GM19035 (cell line): ENCODE measurements at regions not wholly inside any gene's neighbourhood (a gene's known extent, or its start where the extent isn't known, plus 50 kb on each side); places are given as distances from the start of the nearest gene placed in this dataset.
"Not testable (repeated sequence)": the region's sequence is repeated elsewhere in the genome, so short reads cannot be mapped to it uniquely, and the experiment has no call there.

Experiments used
- ATAC-seq: cut with Tn5 transposase; IDR thresholded peaks from one replicate; pipeline ENCODE4 v1.9.1; 2021; ENCODE audit not compliant: unreplicated experiment

GRCh38 chr6:100229512-100229911 is 235.2 kb downstream of the SIM1 start:
- no peak for ATAC-seq

GRCh38 chr6:100228834-100229441 is 234.9 kb upstream of the MCHR2 start:
- ATAC-seq: peak; percentile 99

DNA sequence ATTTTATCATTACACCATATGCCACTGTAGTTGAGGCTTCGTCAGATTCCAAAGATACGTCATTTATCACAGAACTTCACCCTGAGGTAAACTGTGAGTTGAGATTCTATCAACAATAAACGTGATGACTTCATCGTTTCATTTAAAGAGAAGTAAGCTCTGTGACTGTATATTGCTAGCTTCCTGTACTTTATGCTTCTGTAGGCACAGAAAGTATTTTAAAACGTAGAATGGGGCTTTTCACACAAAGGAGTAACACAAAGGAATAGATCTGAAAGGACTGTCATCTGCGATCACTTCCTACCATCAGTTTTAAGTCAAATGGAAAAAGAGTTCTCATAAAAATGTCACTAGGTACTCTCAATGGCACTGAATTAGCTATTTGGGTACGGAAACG is 234.4 kb upstream of the MCHR2 start:
- peak; percentile 12 for ATAC-seq

DNA sequence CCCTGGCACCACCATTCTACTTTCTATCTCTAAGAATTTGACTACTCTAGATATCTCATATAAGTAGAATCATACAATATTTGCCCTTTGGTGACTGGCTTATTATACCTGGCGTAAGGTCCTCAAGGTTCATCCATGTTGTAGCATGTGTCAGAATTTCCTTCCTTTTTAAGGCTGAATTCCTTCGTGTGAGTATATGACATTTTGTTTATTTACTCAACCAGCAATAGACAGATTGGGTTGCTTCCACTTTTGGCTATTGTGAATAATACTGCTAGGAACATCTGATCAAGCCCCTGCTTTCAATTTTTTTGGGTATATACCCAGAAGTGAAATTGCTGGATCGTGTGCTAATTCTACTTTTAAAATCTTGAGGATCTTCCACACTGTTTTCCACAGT is 232.8 kb upstream of the MCHR2 start:
- no peak for ATAC-seq

DNA sequence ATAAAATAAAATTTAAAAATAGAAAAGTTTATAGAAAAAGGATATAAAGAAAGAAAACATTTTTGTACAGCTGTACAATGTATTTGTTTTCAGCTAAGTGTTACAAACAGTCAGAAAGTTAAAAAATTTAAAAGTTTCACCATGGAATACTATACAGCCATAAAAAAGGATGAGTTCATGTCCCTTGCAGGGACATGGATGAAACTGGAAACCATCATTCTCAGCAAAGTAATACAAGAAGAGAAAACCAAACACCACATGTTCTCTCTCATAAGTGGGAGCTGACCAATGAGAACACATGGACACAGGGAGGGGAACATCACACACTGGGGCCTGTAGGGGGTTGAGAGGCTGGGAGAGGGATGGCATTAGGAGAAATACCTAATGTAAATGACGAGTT is 229.9 kb upstream of the MCHR2 start:
- not testable (repeated sequence) for ATAC-seq

- no peak for ATAC-seq
Measured at GRCh38 chr6:100220543-100220942, 226.5 kb upstream of the MCHR2 start.

DNA sequence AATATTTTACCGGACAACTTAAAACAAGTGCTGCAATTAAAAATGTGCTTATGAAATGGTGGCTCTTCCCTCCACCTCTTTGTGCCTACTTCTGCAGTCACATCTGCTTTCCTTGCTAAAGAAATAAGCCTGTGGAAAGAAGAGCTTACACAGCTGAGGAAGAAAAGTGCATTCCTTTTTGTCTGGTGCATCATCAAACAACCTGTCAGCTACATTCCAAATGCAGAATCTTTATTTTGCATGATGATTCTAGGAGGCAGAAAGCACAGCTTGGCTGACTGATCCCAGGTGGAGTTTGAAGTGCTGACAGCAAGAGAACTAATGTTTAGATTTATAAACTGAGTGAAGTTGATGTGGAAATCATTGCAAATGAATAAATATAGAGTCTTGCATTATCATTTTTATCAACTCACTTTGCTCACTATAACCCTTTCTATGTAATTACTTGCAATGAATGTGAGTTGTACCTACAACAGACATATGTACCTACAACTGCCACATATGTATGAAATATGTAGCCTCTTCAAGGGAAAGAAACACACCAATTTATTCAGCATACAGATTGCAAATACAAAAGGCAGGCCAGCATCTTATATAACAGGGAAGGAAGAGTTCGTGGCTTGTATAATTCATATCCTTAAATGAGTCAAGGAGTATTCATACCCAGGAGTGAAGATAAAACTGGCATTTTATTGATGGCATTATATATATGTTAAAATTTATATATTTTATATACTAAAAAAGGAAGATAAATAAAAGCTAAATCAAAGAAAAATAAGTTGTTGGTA is 223.4 kb upstream of the MCHR2 start:
- no peak for ATAC-seq

- ATAC-seq: no peak
Measured at GRCh38 chr6:100216760-100217159, 222.7 kb upstream of the MCHR2 start.

DNA sequence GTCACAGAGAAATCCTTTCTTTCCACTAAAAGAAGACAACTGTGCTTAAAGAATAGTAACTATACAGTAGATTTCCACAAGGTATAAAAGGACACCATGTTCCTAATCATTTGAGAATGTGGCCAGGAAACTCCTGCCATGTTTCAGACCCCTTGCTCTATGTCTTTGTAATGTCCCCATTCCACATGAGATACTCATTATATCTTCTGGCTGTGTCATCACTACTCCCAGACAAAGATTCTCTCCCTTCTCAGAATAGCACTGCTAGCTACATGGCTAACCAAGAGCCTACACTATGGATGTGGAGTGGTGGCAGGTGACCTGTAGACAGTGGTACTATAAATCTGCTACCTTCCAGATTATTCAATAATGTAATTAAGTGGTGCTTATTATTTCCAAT is 218.1 kb upstream of the MCHR2 start:
- no peak for ATAC-seq

DNA sequence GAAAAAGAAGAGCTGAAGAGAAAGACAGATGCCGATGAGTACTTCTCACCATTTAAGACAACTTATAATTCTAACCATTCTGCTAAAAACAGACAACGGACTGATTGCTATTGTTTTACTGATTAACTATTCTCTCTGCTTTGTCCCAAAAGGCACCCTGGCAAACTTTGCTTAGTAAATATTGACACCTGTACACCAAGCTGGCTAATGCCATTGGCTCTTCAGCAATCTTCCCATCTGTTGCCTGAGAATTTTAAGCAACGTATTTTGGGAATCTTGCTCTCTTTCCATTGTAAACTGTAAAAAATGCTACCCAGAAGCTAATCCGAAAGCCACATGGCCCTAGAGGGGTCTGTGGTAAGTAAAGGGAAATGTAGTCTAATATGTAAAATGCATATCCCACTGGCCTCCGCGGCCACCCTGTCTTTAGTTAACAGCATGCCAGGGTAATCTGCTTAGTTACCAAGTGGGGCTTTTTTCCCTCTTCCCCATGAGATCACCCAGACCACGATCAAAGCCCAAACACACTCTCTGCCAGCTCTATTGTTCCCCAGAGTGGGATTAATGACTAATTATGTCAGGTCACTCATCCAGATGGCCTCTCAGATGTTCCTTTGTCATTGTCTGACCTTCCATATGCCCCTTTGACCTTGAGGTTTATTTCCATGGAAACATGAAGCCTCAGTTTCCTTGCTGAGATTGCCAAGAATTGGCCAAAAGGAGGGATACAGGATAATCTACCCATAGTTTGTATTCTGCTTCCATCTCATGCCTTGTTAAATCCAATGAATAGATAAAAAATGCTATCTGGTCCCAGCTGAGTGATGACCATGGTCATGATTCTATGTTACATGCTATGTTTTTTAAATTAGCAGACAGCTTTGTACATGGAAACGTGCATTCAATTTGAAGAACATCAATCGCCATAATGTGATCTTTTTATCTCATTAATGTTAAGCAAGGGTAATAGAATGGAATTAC is 216.4 kb upstream of the MCHR2 start:
- ATAC-seq: no peak

GRCh38 chr6:100209323-100210136 is 215.5 kb upstream of the MCHR2 start:
- ATAC-seq: no peak

DNA sequence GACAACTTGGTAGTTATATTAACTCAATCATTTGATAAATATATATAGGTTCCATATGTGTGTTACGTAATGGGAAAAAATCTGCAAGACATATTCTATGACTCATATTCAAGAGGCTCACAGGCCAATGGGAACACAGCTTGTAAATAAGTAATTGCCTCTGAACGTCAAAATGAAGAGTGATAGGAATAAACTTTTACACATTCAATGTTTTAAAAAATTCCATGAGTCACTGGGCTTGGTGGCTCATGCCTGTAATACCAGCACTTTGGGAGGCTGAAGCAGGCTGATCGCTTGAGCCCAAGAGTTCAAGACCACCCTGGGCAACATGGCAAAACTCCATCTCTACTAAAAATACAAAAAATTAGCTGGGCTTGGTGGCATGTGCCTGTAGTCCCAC is 209.4 kb upstream of the MCHR2 start:
- no peak for ATAC-seq

DNA sequence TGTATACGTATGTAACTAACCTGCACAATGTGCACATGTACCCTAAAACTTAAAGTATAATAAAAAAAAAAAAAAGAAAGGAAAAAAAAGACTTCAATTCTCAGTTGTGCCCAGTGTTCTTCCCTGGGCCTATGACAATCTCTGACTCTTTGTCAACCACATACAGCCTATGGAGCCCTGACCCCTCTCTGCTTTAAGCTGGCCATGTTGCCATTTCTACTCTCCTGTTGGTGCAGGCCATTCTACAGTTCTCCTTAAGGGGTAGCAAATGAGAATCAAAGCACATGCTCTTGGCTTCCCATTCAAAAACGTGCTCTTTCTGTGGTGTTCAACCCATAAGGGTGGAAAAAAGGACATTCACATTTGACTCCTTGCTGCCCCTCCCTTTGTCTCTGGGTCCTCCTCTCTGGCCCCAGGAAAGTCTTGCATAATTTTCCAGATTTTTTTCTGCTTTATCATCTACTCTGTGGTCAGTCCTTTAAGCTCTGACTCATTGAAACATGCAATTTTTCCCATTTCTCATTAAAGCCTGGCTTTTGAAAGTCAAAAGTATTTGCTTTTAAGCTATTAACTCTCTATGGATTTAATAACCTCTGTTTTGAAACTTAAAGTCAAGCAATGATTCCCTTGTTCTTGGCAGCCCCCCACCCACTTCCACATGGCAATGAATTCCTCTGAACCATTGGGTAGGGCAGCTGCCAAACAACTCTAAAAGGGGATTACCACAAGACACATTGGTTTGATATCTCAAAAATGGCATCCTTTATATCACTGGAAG is 208.6 kb upstream of the MCHR2 start:
- no peak for ATAC-seq

GRCh38 chr6:100196214-100196982 is 202.4 kb upstream of the MCHR2 start:
- not testable (repeated sequence) for ATAC-seq

DNA sequence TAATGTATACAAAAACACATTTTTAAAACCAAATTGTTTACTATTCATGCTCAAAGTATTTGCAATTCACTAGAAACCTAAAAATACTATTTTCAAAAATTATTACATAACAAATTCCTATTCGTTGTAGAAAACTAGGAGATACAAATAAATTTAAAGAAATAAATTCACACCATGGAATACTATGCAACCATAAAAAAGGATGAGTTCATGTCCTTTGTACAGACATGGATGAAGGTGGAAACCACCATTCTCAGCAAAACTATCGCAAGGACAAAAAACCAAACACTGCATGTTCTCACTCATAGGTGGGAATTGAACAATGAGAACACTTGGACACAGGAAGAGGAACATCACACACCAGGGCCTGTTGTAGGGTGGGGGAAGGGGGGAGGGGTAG is 201.2 kb upstream of the MCHR2 start:
- not testable (repeated sequence) for ATAC-seq

DNA sequence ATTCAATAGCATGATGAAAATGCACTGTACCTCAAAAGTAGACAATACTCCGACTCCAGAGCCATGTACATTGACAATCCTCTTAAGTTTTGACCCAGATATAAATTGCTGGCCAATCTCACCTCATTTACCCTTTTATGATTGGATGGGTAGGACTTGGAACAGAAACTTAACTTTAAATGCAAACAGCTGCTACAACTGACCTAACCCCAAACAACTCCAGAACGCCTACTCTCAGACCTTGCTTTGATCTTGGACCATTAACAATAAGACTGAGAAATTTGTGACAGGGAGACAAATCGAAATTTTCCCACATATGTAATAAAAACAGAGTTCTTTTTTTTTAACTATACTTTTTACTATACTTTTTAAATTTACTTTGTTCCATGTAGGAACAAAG is 200.5 kb upstream of the MCHR2 start:
- no peak for ATAC-seq

- ATAC-seq: no peak
Measured at GRCh38 chr6:100188754-100189153, 194.7 kb upstream of the MCHR2 start.

DNA sequence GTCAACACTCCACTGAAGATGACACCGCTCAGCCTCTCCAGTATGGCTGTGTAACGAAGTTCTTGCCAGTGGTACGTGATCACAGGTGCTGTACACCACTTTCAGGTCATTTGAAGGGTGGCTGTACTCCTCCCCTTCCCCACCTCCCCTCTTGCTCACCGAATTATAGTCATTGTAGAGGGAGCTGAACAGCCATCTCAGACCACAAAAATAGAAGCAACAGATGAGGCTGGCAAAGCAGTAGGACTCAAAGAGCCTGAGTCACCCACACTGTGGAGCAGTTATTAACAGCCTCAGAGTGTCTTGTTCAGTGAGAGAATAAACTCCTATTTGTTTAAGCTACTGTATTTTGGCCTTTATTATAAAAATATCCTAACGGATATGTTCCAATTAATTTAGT is 192.5 kb upstream of the MCHR2 start:
- ATAC-seq: no peak

- ATAC-seq: peak; percentile 95
Measured at GRCh38 chr6:100185615-100186014, 191.6 kb upstream of the MCHR2 start.
